T-helper 1 cell (primary cell): ENCODE measurements at regions not wholly inside any gene's neighbourhood (a gene's known extent, or its start where the extent isn't known, plus 50 kb on each side); places are given as distances from the start of the nearest gene placed in this dataset.

Experiments used
- DNase-seq, 5 donors: peaks; one replicate each; pipeline ENCODE4 v3.0.0-alpha.2; 2012 to 2020

DNA sequence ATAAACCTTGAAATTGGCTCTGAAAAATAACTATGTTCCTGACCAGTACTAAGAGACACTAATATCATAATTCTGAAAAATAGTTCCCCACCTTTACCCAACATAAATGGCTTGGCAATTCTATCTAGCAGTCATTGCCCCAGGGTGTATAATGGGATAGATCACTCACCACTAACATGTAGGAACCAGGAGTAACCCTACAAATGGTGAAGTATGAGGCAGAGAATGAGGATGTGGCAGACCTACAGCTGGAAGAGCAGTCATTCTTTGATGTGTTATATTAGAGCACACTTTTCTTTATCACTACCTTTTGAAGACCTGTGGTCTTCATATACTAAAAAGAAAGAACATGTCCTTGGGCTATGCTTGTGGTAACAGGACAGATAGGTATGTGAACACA lies 136.5 kb upstream of the SYNDIG1 start:
- no peak for DNase-seq

DNA sequence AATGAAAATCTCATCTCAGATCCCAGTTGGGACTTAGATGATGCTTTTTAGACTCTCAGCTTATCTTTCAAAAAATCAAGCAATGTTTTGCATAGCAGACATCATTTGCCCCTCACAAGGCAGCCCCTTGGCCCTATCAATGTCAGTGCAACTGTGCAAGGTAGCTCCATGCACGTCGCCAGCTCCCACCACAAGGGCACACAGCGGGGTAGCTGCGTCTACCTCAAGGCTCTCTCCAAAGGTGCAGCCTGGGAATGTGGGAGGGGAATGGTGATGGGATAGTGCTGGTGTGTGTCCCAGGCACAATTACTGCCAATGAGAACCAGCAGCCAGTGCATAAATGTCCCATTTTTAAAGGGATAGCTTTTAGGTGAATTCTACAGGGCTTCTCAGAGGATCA lies 137.5 kb upstream of the SYNDIG1 start:
- no peak for DNase-seq

DNA sequence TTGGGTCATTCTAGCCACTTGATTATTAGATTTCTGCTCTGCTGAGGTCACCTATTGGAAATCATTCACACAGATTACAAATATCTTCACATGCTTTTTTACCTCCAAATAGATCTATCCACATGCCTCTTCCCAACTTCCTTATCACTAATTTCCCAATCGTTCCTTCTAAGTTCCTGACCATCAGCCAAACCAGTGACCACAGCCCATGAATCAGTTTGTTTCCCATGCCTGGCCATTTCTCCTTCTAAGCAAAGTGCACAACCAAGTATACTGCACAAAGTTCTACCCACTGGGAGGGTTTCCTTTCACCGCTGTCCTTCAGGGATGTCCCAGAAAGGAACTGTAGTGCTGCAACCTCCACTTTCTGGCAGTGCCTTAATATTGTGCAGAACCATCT lies 140.5 kb upstream of the SYNDIG1 start:
- no peak for DNase-seq

DNA sequence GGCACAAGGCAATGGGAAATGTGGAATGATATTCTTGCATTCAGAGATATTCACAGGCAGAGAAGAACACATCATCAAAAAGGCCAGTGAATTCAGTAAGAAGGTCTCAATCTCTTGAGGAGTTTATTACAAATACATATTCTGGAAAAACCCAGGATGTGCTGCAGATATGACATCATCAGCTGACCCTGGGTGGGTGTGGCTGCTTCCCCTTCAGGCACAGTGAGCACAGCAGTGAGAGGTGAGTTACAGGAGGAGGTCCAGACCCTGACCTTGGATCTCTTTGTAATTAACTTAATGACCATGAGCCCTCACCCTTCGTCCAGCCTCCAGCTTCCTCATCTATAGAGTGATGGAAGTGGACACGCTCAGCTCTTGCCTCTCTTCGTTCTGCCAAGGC lies 147.5 kb upstream of the SYNDIG1 start:
- DNase-seq: no peak

DNA sequence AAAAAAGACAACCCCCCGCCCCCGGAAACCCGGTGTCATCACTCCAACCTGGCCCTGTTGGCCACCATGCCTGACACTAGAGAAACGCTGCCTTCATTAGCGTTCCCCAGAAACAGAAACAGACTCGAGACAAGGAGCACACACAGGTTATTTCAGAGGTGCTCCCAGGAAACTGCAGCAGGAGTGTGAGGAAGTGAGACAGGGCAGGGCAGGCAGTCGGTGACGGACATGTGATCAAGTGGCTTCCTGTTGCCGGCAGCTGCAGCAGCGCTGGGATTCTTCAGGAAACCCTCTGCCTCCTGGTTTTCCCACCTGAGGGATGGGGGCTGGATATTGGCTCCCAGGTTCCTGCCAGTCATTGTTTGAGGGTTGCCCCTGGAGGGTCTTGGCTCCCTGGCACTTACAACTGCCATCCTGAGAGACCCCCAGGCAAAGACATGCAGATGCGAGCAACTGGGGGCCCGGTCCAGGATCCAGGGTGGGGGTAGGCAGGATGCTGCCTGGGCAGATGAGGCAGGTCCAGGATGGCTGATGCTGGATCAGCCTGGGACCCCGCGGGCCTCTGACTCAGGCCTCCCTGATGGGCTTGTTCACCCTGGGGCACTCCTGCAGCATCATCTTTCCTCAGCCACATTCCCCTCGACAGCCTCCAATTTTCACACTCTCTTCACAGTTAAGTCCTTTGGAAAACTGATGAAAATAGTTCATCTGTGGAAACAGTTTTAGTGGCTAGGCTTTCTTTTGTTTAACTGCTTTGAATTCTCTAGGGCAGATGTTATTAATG lies 150.7 kb upstream of the SYNDIG1 start:
- no peak for DNase-seq

DNA sequence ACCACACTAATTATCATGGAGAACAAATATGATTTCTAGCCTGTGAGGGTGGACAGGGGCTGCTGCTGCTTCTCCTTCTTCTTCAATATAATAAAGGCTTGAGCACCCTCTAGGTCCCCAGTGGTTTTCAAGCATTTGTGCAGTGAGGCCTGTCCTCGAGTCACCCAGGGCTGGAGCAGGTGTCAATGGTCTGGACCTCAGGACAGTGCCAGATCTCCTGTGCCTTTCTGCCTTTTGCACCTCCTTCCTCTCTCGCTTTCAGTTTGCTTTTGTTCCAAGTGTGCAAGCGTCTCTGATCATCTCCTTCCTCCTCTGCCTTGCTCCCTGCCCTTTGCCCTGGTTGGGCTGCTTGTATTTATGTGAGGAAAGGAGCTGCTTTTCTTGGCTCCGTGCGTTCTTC lies 152.2 kb upstream of the SYNDIG1 start:
- no peak for DNase-seq

DNA sequence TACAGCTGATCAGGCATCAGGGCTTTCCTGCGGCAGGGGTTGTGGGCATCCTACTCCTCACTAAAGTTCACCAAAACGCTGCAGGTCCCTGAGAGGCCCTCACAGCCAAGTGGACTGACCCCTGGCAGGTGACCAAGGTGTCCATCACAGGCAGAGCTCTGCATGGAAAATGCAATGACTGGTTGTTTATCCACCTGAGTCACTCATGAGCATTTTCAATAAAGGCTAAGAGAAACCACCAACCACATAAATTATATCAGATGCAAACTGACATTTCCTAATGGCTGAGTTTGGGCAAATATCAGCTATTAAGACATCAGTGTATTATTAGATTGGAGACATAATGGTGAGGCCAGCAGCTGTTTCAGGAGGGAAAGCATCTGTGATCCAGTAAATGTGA lies 152.7 kb upstream of the SYNDIG1 start:
- DNase-seq: no peak

DNA sequence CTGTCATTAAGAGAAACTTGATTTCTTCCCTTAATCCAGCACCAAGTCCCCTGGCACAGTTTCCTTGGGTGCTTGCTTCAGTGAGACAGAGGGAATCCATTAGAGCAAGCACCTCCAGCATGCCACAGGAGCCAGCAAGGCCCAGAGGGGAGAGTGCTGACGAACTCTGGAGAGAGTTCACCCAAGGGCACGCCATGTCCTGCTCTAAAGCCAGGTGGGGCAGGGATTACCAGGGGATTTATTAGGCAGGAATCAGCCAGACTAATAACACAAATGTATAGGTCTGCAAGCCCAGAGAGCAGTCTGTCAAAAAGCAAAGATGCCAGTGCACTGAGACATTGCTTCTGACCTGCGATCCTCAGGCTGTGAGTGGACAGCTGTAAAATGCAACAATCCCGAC lies 155.4 kb upstream of the SYNDIG1 start:
- DNase-seq: no peak

DNA sequence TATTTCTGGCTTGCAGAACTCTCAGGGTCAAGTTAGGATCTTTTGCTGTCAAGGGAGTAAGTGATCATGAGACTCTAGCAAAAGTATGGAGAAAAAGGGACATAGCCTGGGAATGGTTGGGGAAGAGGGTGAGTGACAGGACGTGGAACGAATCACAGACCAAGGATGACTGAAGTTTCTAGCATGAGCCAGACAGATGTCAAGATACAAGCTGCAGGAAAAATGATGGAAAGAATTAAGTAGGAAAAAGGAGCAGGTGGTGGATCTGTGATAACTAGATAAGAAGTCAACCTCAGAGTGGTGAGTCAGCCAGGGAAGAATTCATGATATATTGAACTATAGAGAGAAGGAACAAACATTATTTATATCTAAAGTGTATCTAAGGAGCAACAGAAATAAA lies 159.8 kb upstream of the SYNDIG1 start:
- DNase-seq: no peak

DNA sequence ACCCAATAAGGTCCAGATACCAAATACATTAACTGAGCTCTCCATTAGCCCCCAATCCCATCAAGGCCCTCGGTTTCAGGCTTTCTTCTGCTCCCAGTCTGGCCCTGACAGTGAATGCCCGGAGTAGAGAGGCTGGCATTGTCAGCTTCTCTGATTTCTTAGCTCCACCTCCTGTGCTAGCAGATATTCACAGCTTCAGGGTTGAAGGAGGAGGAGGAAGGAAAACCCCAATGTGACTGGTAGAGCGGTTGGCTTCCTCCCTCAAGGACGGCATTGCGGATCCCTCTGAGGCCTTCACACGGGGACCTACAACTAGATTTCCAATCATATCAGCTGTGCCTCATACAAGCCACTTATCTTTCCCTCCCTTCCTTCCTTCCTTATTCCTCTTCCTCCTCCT lies 164.1 kb upstream of the SYNDIG1 start:
- no peak for DNase-seq

DNA sequence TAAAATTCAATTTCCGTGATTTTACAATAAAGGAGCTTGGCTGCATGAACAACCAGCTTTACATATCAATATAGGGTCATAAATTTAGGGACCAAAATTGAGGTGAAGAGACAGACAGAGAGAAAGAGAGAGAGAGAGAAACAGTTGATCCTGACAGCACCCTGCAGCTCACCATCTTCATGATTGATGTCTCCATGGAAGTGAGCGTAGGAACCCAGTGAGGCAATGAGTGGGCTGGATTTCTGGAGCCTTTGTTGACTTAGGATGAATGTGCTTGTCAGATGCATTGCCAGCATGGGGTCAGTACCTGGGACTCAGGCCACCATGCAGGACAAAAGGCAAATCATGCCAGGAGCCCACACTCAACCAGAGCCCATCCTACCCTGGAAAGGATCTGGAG lies 165.1 kb upstream of the SYNDIG1 start:
- no peak for DNase-seq

DNA sequence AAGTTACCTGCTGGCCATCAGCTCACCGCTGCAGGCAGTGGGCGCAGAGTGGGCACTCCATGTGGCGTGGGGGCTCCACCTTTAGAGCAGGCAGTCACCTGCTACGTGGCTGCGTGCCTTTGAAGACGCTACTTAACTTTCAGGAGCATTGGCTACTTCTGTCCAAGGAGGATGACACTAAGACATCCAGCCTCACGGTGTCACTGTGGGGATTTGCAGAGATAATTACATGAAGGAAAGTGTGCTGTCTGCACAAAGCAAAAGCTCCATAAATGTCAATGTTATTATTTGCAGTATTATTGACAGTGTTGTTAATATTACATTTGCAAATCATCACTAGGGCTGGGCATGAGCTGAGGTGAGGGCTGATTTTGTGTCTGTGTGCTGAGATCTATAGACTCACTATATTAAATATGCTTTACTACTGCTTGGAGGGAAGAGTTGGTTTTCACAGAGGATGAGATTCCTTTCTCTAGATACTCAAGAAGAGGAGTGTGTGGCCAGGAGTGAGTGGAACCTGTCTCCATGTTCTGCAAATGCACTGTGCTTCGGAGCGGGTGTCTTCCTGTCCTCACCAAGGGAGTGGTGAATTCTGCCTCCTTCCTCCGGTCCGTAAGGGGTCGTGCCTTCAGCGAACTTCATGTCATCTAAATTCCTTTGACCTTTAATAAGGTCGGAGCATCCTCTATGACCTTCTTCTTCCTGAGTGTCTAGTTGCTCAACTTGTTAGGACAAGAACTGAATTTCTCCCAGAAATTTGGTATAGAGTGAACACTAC lies 165.8 kb upstream of the SYNDIG1 start:
- no peak for DNase-seq

DNA sequence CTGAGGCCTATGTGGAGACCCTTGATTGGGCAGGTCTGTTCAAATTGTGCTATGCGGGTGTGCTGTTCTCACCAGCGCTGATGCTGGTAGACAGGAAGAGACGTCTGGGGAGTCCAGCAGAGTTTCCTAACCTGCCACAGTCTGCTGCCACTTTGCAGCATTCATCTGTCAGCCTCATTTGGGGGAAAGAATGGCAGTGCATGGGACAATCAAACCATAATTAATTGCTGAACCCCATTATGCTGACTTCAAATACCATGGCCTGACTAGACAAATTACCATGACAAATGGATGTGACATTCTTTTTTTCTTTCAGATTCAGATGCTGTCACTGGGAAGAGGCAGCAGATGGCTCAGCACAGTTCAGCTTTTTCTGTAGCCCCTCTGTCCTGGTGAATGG lies 171.4 kb upstream of the SYNDIG1 start:
- DNase-seq: no peak

DNA sequence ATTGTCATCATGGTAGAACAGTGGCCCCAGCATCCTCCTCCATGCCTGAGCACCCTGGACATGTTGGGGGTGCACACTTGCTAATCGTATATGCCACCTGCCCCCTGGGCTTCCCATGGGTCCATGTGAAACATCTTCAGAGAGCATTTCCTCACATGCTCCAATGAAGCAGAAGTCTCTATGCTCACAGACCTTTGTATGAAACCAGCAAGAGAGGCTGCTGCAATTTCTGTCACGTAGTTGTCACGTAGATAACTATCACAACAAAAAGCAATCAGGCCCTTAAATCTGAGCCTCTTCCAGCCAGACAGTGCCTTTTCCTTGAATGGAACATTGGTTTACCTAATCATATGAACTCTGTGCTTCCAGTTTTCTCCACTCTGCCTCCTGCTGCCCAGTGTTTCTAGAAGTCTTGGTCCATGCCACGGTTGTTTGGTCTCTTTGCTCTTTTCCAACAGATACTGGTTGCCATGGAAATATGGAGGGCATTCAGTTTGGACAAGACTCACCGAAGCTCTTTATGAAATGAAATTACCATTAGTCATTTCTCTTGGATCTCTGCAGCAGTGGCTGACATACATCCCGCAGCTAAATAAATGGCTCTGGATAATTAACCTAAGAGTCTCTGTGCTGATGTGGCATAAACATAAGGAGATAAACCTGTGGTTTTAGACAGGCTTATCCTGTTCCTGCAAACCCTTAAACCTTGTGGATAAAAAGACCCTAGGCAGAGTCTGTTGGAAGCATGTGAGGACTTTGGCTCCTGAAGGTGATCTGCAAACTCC lies 172.8 kb upstream of the SYNDIG1 start:
- no peak for DNase-seq

DNA sequence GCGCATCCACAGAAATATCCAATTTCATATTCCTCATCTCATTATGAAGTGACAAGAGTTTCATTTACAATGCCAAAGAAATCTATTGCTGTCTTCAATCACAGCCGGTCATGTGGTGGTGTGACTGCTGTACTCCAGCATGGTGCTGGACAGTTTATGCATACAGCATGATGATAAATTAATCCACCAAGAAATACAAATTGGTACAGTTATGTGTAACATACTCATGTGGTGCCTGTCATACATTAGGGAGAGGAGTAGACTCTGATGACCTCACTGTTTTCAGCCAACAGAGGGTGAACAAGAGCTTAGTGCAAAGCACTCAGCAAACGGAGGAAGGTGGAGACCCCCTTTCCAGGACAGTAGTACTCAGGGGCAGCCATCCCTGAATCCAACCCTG lies 178.4 kb upstream of the SYNDIG1 start:
- DNase-seq: no peak

DNA sequence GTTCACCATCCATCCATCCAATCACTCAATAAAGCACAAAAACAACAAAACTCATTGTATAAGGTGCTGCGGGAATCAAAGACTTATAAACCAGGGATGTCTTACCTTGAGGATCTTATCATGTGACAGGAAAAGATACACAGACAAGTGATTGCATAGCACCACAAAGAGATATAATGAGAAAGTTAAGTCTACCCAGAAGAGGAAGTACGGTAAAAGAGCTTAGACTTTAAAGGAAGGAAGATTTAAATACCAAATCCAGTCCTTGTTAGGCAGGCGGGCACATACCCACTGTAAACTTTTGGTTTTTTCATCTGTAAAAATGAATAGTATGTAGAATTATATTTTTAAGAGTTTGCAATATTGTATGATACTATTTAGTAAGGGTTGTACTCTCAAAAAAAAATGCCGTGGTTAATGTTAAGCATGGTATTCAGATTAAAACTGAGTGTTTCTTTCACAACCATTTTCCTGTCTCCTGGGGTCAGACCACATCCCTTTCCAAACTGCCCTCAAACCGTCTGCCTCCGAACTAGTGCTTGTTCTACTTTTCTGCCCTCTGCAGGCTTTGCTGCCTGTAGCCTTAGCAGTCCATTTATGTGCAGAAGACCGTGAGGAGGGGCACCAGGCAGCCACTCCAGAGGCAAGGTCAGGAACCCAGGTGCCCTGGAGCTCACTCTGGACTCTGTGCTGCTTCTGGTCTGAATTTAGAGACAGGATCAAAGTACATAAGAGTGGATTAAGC lies 179.5 kb upstream of the SYNDIG1 start:
- DNase-seq: peak in 1 of 5 donors; percentile 74

DNA sequence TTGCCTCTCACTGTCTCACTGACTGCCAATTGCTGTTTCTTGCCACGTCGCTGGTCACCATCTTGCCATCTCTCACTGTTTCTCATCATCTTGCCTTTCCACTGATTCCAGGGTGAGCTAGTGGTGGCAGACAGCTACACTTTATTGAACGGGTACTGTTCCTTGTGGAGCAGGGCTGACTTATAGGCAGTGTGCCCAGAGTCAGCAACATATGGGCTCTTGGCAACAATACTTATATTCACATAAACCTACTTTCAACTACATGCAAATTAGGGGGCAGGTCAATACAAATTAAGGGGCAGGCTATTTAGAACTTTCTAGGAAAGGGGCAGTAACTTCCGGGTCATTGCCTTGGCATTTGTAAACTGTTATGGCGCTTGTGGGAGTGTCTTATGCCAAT lies 186.2 kb upstream of the SYNDIG1 start:
- no peak for DNase-seq

DNA sequence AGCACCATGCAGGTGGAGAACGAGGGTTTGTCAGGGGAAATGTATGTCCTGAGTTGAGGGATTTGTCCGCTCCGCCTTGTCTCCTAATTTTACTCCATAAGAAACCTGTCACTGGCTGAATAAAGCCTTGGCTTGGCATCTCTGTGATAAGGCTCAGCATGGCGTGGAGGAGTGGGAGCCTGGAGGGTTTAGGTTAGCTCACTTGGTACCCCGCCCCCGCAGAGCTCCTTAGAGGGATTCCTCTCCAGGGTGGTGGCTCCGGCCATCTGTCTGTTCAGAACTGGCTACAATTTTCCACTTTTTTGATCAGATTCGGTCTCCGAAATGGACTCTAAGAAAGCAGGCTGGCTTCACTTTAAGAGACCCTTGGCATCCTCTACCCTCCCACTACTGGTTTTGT lies 192.2 kb upstream of the SYNDIG1 start:
- DNase-seq: no peak

DNA sequence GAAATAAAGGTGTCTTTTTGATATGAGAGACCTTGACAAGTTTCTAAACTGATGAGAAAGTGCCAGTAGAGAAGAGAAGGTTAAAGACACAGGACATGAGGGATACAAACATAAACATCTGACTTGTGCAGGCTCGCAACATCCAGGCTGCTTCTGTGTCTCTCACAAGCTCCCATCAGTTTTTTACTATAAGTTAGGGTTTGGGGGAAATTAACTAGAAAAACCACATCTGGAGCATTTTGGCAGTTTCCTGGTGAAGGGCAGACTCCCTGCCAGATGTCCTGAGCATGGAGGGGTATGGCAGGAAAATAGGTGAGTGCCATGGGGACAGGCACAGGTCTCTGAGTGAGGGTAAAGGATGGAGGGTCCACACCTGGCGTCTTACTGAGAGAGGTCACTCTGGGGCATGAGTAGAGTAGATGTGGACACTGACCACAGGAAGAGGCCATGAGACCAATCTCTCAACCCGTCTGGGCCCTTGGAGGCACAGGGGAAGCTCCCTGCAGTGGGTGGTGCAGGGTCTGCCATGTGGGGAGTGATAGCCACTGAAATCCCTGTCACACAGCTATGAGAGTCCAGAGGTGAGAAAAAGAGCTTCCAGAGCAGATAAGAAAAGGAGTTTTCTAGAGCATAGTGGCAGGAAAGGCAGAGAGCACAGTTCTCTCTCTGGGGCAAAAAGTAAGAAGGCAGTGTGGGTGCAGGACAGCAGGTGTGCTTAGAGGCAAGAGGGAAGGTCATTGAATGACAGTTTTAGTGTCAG lies 193.3 kb upstream of the SYNDIG1 start:
- no peak for DNase-seq

DNA sequence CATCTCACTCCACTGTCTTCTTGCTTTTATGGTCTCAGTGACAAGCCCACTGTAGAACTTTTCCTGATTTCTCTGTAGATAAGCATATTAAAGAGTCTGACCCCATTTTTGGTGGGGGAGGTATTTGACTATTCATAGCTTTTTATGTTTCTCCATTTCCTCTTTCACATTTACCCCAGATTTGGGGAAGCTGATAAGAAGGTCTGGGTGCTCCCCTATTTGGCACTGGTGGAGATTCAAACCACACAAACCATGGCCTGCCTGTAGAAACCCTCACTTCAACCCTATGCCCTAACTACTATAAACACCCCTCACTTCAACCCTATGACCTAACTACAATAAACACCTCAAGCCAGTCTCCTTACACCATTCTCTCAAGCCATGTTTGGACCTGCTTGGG lies 196.2 kb upstream of the SYNDIG1 start:
- DNase-seq: no peak

DNA sequence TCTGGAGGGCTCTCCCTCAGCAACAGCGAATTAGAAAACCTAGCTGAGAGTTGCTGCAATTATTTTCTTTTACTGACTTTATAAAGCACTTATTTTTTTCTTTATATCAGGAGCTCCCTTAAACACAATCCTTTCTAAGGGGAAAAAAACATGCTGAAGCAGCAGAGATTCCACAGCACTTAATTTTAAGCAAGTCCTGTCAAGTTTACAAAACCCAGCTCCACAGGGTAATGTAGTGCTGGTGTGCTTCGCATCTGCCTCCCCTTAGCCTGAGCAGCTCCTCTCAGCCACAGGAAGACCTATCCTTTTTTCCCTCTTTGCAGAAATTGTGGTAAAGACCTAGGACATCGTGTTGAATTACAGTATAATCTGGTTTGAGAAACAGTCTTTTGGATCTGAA lies 208.1 kb upstream of the SYNDIG1 start:
- DNase-seq: no peak

DNA sequence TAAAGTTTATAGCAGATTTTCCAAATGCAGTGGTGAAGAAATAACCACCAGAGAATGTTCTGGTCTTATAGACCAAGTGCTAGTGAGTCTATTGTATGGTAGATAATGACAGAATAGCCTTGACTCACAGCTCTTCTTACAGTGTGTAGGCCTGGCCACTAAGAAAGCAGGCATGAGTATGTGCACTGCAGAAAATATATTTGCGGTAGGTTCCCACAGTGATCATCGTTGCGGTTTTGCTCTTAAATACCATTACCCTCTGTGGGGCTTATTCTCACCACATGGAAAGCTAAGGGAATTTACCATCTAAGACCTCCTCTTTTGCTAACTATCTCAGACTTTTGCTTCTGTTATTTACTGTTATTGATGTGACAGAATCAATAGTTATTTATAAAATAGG lies 212.3 kb upstream of the SYNDIG1 start:
- DNase-seq: no peak
